GM18502 (cell line): ENCODE measurements at regions not wholly inside any gene's neighbourhood (a gene's known extent, or its start where the extent isn't known, plus 50 kb on each side); places are given as distances from the start of the nearest gene placed in this dataset.

ENCODE experiments used
- ATAC-seq: cut with Tn5 transposase; IDR thresholded peaks from one replicate; pipeline ENCODE4 v1.9.1; 2021; ENCODE audit warnings: mild to moderate bottlenecking; ENCODE audit not compliant: unreplicated experiment, poor library complexity

- ATAC-seq = no peak
These were observed 480.0 kb upstream of the HS3ST1 start for GRCh38 chr4:11908712-11909111.

GRCh38 chr4:11908205-11908604 is 479.5 kb upstream of the HS3ST1 start:
- ATAC-seq = no peak

GRCh38 chr4:11904846-11905739 is 476.4 kb upstream of the HS3ST1 start:
- ATAC-seq = no peak

GRCh38 chr4:11904117-11904535 is 475.4 kb upstream of the HS3ST1 start:
- no peak for ATAC-seq

GRCh38 chr4:11901089-11901488 is 472.4 kb upstream of the HS3ST1 start:
- no peak for ATAC-seq

GRCh38 chr4:11900359-11900758 is 471.7 kb upstream of the HS3ST1 start:
- ATAC-seq = no peak

- no peak for ATAC-seq
These were observed 470.1 kb upstream of the HS3ST1 start for GRCh38 chr4:11898796-11899195.

- ATAC-seq = no peak
These were observed 467.1 kb upstream of the HS3ST1 start for GRCh38 chr4:11895766-11896165.

- no peak for ATAC-seq
These were observed 466.3 kb upstream of the HS3ST1 start for GRCh38 chr4:11894977-11895376.

- no peak for ATAC-seq
These were observed 465.5 kb upstream of the HS3ST1 start for GRCh38 chr4:11894221-11894620.

- no peak for ATAC-seq
These were observed 460.4 kb upstream of the HS3ST1 start for GRCh38 chr4:11889099-11889498.

- ATAC-seq = no peak
These were observed 453.3 kb upstream of the HS3ST1 start for GRCh38 chr4:11881947-11882346.

- no peak for ATAC-seq
These were observed 452.7 kb upstream of the HS3ST1 start for GRCh38 chr4:11881364-11881763.

- ATAC-seq = no peak
These were observed 449.5 kb upstream of the HS3ST1 start for GRCh38 chr4:11878241-11878640.

GRCh38 chr4:11876104-11876503 is 447.4 kb upstream of the HS3ST1 start:
- ATAC-seq = no peak

- no peak for ATAC-seq
These were observed 440.6 kb upstream of the HS3ST1 start for GRCh38 chr4:11869191-11869870.

GRCh38 chr4:11866391-11866790 is 437.7 kb upstream of the HS3ST1 start:
- no peak for ATAC-seq

- ATAC-seq = no peak
These were observed 432.3 kb upstream of the HS3ST1 start for GRCh38 chr4:11860996-11861395.

- ATAC-seq = no peak
These were observed 429.2 kb upstream of the HS3ST1 start for GRCh38 chr4:11857881-11858280.

GRCh38 chr4:11847167-11847566 is 418.5 kb upstream of the HS3ST1 start:
- no peak for ATAC-seq

GRCh38 chr4:11843927-11844326 is 415.2 kb upstream of the HS3ST1 start:
- ATAC-seq = no peak

GRCh38 chr4:11843340-11843739 is 414.6 kb upstream of the HS3ST1 start:
- ATAC-seq = no peak
